H1 (cell line): ENCODE measurements at regions not wholly inside any gene's neighbourhood (a gene's known extent, or its start where the extent isn't known, plus 50 kb on each side); places are given as distances from the start of the nearest gene placed in this dataset.

Experiments
- CBX8 ChIP-seq: fragments of 300-800, 300-1000 bp; sonication (generic); IDR thresholded peaks from 2 replicates; pipeline ENCODE4 v1.7.1; 2016; ENCODE audit warnings: low read depth, low read length, borderline replicate concordance
- EZH2 ChIP-seq: fragments of 200-600 bp; sonication (generic); IDR thresholded peaks from 2 replicates; pipeline ENCODE4 v1.7.1; 2012; ENCODE audit warnings: low read depth, mild to moderate bottlenecking, moderate library complexity, low read length, inconsistent platforms; ENCODE audit not compliant: severe bottlenecking
- SP2 ChIP-seq: IDR thresholded peaks from 2 replicates; pipeline ENCODE4 v1.6.1; 2012; ENCODE audit warnings: mild to moderate bottlenecking, low read length, inconsistent platforms
- ZNF274 ChIP-seq: IDR thresholded peaks from 2 replicates; pipeline ENCODE4 v1.7.0; 2012; ENCODE audit warnings: low read length, borderline replicate concordance; ENCODE audit errors: extremely low read depth
- TF ChIP-seq, protein P1 (sequence below): IDR thresholded peaks from 2 replicates; pipeline ENCODE4 v1.6.1; 2012; ENCODE audit warnings: inconsistent platforms

DNA sequence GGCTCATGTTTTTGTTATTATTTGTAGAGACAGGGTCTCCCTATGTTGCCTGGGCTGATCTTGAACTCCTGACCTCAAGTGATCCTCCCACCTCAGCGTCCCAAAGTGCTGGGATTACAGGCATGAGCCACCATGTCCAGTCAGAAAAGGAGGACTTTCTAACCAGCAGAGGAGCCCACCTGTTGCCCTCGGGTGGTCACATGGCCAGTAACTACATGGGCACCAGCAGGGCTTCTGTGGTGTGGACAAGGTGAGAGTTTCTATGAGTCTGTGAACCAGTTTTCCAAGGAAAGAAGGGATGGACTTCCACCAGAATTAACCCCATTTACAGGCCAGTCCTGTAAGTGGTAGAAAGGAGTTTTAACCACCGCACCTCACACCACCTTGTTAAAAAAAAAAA is 125.4 kb downstream of the RIN2 start:
- TF ChIP-seq, protein P1, sequence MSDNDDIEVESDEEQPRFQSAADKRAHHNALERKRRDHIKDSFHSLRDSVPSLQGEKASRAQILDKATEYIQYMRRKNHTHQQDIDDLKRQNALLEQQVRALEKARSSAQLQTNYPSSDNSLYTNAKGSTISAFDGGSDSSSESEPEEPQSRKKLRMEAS = no peak
- TF ChIP-seq EZH2 (no peak), ZNF274 (no peak), CBX8 (no peak), SP2 (no peak)
